A673 (cell line): ENCODE measurements at regions not wholly inside any gene's neighbourhood (a gene's known extent, or its start where the extent isn't known, plus 50 kb on each side); places are given as distances from the start of the nearest gene placed in this dataset.

Experiments used
- BruUV-seq: library from RNA; stranded (reverse); fragments of 400-500 nt; replicated peaks from 2 replicates; lab custom pipeline; 2021; lab: Mats Ljungman, UMichigan
- CTCF ChIA-PET: fragments of 300-600 bp; sonication (Branson Sonifier 250); formaldehyde crosslinking; loops from one replicate; lab custom pipeline; 2022; ENCODE audit warnings: antibody characterized with exemption; lab: Charles Lee
- POLR2A ChIA-PET: fragments of 300-600 bp; sonication (Branson Sonifier 250); formaldehyde crosslinking; loops from one replicate; lab custom pipeline; 2022; ENCODE audit warnings: antibody characterized with exemption; ENCODE audit not compliant: low non-redundant PET; lab: Charles Lee
- DNase-seq: peaks from one replicate; pipeline ENCODE4 v3.0.0-alpha.2; 2015; ENCODE audit warnings: low spot score
- H3K27ac ChIP-seq: fragments of 200-600 bp; sonication (generic); 2 replicates; pipeline ENCODE4 v1.5.1; 2016; ENCODE audit warnings: mixed run types, low read depth, mild to moderate bottlenecking, mixed read lengths, antibody characterized with exemption, low read length; ENCODE audit not compliant: poor library complexity, severe bottlenecking
- H3K27me3 ChIP-seq: fragments of 200-600 bp; sonication (generic); replicated peaks from 2 replicates; pipeline ENCODE4 v1.6.1; 2017; ENCODE audit warnings: mixed run types, low read depth, mild to moderate bottlenecking, mixed read lengths, antibody characterized with exemption, low read length; ENCODE audit not compliant: insufficient read depth, poor library complexity
- H3K36me3 ChIP-seq: fragments of 200-600 bp; sonication (generic); 2 replicates; pipeline ENCODE4 v1.6.1; 2016; ENCODE audit warnings: mixed run types, mild to moderate bottlenecking, mixed read lengths, antibody characterized with exemption, low read length; ENCODE audit not compliant: insufficient read depth, poor library complexity, severe bottlenecking
- H3K4me1 ChIP-seq: fragments of 200-600 bp; sonication (generic); 2 replicates; pipeline ENCODE4 v1.6.1; 2017; ENCODE audit warnings: mixed run types, mild to moderate bottlenecking, mixed read lengths, antibody characterized with exemption, low read length; ENCODE audit not compliant: insufficient read depth, poor library complexity, severe bottlenecking
- H3K4me3 ChIP-seq: fragments of 200-600 bp; sonication (generic); 2 replicates; pipeline ENCODE4 v1.5.1; 2016; ENCODE audit warnings: low read depth, mixed run types, mild to moderate bottlenecking, mixed read lengths, low read length; ENCODE audit not compliant: poor library complexity, severe bottlenecking
- H3K9me3 ChIP-seq: fragments of 200-600 bp; sonication (generic); 2 replicates; pipeline ENCODE4 v1.6.1; 2016; ENCODE audit warnings: mixed run types, low read depth, mild to moderate bottlenecking, mixed read lengths, antibody characterized with exemption, low read length; ENCODE audit not compliant: poor library complexity, severe bottlenecking
- CTCF ChIP-seq: fragments of 300-800, 200-600 bp; sonication (generic); conservative IDR thresholded peaks from 2 replicates; pipeline ENCODE4 v1.5.1; 2017; ENCODE audit warnings: low read depth, mild to moderate bottlenecking, antibody characterized with exemption, low read length, moderate library complexity, mixed read lengths
- EZH2 ChIP-seq: fragments of 200-600 bp; sonication (generic); IDR thresholded peaks from 2 replicates; pipeline ENCODE4 v1.6.1; 2017; ENCODE audit warnings: borderline replicate concordance, low read depth, mild to moderate bottlenecking, mixed read lengths, antibody characterized with exemption, low read length; ENCODE audit not compliant: poor library complexity, severe bottlenecking
- intact Hi-C: fragments of 100-400 bp; cut with micrococcal nuclease; formaldehyde crosslinking; loops from one replicate; pipeline ENCODE4 v1.10.0; 2022; ENCODE audit not compliant: unreplicated experiment

- DNase-seq = no peak
- intact Hi-C loops = no loop called here
- ChIA-PET CTCF (no interaction called here), POLR2A (no interaction called here)
- no peaks in the 10 kb centered on the region for H3K4me1 ChIP-seq
- no TSS peak for BruUV-seq
- H3K27ac ChIP-seq = no peak overlapping the region
- TF ChIP-seq CTCF (no peak), EZH2 (no peak)
- H3K4me3 ChIP-seq = no peak overlapping the region
- no peaks in the 10 kb centered on the region for H3K9me3 ChIP-seq
- no peaks in the 10 kb centered on the region for H3K36me3 ChIP-seq
- H3K27me3 ChIP-seq = peaks cover 11% of the 10 kb centered on the region
These were observed 343.0 kb downstream of the GPAM start for GRCh38 chr10:111840546-111840945.

- intact Hi-C loops = no loop called here
- DNase-seq = no peak
- CTCF ChIA-PET = no interaction called here
These were observed 330.8 kb downstream of the GPAM start for GRCh38 chr10:111852801-111853200.

GRCh38 chr10:111856631-111857030, 326.9 kb downstream of the GPAM start:
- ChIA-PET POLR2A (no interaction called here), CTCF (no interaction called here)
- H3K27ac ChIP-seq = no peak overlapping the region
- H3K4me3 ChIP-seq = no peak overlapping the region
- DNase-seq = peak; percentile 5
- TF ChIP-seq CTCF = peak; percentile 43
- no peak for TF ChIP-seq EZH2
- no peaks in the 10 kb centered on the region for H3K4me1 ChIP-seq
- H3K9me3 ChIP-seq = no peaks in the 10 kb centered on the region
- intact Hi-C loops = no loop called here
- no peaks in the 10 kb centered on the region for H3K27me3 ChIP-seq
- BruUV-seq = no TSS peak
- H3K36me3 ChIP-seq = no peaks in the 10 kb centered on the region

More at GRCh38 chr10:111852801-111853200, 330.8 kb downstream of the GPAM start:
- no peak overlapping the region for H3K27ac ChIP-seq
- BruUV-seq = no TSS peak
- POLR2A ChIA-PET = no interaction called here
- H3K27me3 ChIP-seq = no peaks in the 10 kb centered on the region
- H3K4me3 ChIP-seq = no peak overlapping the region
- H3K9me3 ChIP-seq = no peaks in the 10 kb centered on the region
- no peaks in the 10 kb centered on the region for H3K4me1 ChIP-seq
- H3K36me3 ChIP-seq = no peaks in the 10 kb centered on the region
- TF ChIP-seq EZH2 (no peak), CTCF (no peak)
